ENCODE measurements at regions not wholly inside any gene's neighbourhood (a gene's known extent, or its start where the extent isn't known, plus 50 kb on each side); places are given as distances from the start of the nearest gene placed in this dataset.

- H3K36me3 ChIP-seq (ENCODE audit: insufficient read depth, low read length) = no peaks in the 10 kb centered on the region
- H3K27me3 ChIP-seq (ENCODE audit: insufficient read depth, low read length) = no peaks in the 10 kb centered on the region
Observed at GRCh38 chr16:66042341-66042740, 324.1 kb upstream of the CDH5 start.

GRCh38 chr16:66041907-66042306 is 324.6 kb upstream of the CDH5 start:
- no peak overlapping the region for H2AFZ ChIP-seq (ENCODE audit: low read length, unreplicated experiment)
- H3K79me2 ChIP-seq (ENCODE audit: control insufficient read depth, insufficient read depth, low read length, unreplicated experiment) = no peaks in the 10 kb centered on the region
- H3K27ac ChIP-seq (ENCODE audit: low read depth, low read length) = no peak overlapping the region
- H3K27me3 ChIP-seq (ENCODE audit: insufficient read depth, low read length) = no peaks in the 10 kb centered on the region
- H3K4me1 ChIP-seq (ENCODE audit: control insufficient read depth, insufficient read depth, low read length, unreplicated experiment) = peaks cover 7% of the 10 kb centered on the region
- no peaks in the 10 kb centered on the region for H3K36me3 ChIP-seq (ENCODE audit: insufficient read depth, low read length)
- H3K4me3 ChIP-seq (ENCODE audit: low read depth, low read length) = no peak overlapping the region

More at GRCh38 chr16:66042341-66042740, 324.1 kb upstream of the CDH5 start:
- Histone ChIP-seq H3K27ac (ENCODE audit: low read depth, low read length) (no peak overlapping the region), H3K4me1 (ENCODE audit: control insufficient read depth, insufficient read depth, low read length, unreplicated experiment) (peaks cover 7% of the 10 kb centered on the region), H3K79me2 (ENCODE audit: control insufficient read depth, insufficient read depth, low read length, unreplicated experiment) (no peaks in the 10 kb centered on the region), H3K4me3 (ENCODE audit: low read depth, low read length) (no peak overlapping the region), H2AFZ (ENCODE audit: low read length, unreplicated experiment) (no peak overlapping the region)

GRCh38 chr16:66039793-66040192 is 326.7 kb upstream of the CDH5 start:
- Histone ChIP-seq H3K27me3 (ENCODE audit: insufficient read depth, low read length) (no peaks in the 10 kb centered on the region), H3K79me2 (ENCODE audit: control insufficient read depth, insufficient read depth, low read length, unreplicated experiment) (no peaks in the 10 kb centered on the region), H3K36me3 (ENCODE audit: insufficient read depth, low read length) (no peaks in the 10 kb centered on the region), H2AFZ (ENCODE audit: low read length, unreplicated experiment) (no peak overlapping the region), H3K4me3 (ENCODE audit: low read depth, low read length) (no peak overlapping the region), H3K27ac (ENCODE audit: low read depth, low read length) (no peak overlapping the region), H3K4me1 (ENCODE audit: control insufficient read depth, insufficient read depth, low read length, unreplicated experiment) (peaks cover 13% of the 10 kb centered on the region)

- no peaks in the 10 kb centered on the region for H3K27me3 ChIP-seq (ENCODE audit: insufficient read depth, low read length)
- H3K27ac ChIP-seq (ENCODE audit: low read depth, low read length) = no peak overlapping the region
- H3K79me2 ChIP-seq (ENCODE audit: control insufficient read depth, insufficient read depth, low read length, unreplicated experiment) = no peaks in the 10 kb centered on the region
- H3K4me3 ChIP-seq (ENCODE audit: low read depth, low read length) = no peak overlapping the region
- H3K4me1 ChIP-seq (ENCODE audit: control insufficient read depth, insufficient read depth, low read length, unreplicated experiment) = peaks cover 13% of the 10 kb centered on the region
- H2AFZ ChIP-seq (ENCODE audit: low read length, unreplicated experiment) = no peak overlapping the region
- no peaks in the 10 kb centered on the region for H3K36me3 ChIP-seq (ENCODE audit: insufficient read depth, low read length)
Observed at GRCh38 chr16:66036793-66037715, 329.4 kb upstream of the CDH5 start.

DNA sequence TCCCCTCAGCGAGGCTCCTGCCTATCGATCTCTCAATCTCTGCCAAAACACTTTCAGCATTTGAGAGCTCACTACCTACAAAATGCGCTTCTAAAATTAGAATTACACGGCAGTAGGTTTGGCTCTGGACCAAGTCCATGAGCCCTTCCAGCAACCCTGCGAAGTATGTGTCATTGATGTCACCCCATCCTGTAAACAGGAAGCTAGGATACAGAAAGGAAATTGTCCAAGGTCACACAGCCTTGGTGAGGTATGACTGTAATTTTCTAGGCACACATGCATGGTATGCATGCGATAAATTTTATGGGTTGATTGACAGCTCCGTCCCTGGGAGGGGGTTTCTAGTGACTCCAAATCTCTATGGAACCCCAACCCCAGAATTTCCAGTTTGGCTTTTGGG is 330.3 kb upstream of the CDH5 start:
- Histone ChIP-seq H3K79me2 (ENCODE audit: control insufficient read depth, insufficient read depth, low read length, unreplicated experiment) (no peaks in the 10 kb centered on the region), H3K4me1 (ENCODE audit: control insufficient read depth, insufficient read depth, low read length, unreplicated experiment) (peaks cover 13% of the 10 kb centered on the region), H2AFZ (ENCODE audit: low read length, unreplicated experiment) (no peak overlapping the region), H3K27ac (ENCODE audit: low read depth, low read length) (no peak overlapping the region), H3K4me3 (ENCODE audit: low read depth, low read length) (no peak overlapping the region), H3K36me3 (ENCODE audit: insufficient read depth, low read length) (no peaks in the 10 kb centered on the region), H3K27me3 (ENCODE audit: insufficient read depth, low read length) (no peaks in the 10 kb centered on the region)

- Histone ChIP-seq H3K4me3 (ENCODE audit: low read depth, low read length) (no peak overlapping the region), H3K27ac (ENCODE audit: low read depth, low read length) (no peak overlapping the region), H3K27me3 (ENCODE audit: insufficient read depth, low read length) (no peaks in the 10 kb centered on the region), H2AFZ (ENCODE audit: low read length, unreplicated experiment) (no peak overlapping the region), H3K79me2 (ENCODE audit: control insufficient read depth, insufficient read depth, low read length, unreplicated experiment) (no peaks in the 10 kb centered on the region), H3K4me1 (ENCODE audit: control insufficient read depth, insufficient read depth, low read length, unreplicated experiment) (peaks cover 15% of the 10 kb centered on the region), H3K36me3 (ENCODE audit: insufficient read depth, low read length) (no peaks in the 10 kb centered on the region)
Observed at GRCh38 chr16:66035096-66035495, 331.4 kb upstream of the CDH5 start.

DNA sequence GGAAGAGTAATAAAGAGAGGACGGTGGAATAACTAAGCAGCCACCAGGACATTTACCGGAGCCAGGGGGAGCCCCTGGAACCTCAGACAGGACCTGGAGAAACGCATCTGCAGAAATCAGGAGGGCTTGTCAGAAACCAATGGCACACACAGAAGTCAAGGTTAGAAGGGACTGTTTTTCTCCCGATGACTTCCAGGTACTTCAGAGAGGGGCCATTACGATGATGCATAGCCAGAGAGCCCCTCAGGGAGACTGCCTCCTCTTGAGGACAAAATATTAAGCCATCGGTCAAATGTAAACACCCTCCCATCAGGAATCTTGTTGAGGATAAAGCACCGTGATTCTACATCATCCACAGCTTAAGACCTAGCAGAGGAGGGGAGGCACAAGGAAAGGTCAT is 333.6 kb upstream of the CDH5 start:
- Histone ChIP-seq H3K27ac (ENCODE audit: low read depth, low read length) (no peak overlapping the region), H3K79me2 (ENCODE audit: control insufficient read depth, insufficient read depth, low read length, unreplicated experiment) (no peaks in the 10 kb centered on the region), H2AFZ (ENCODE audit: low read length, unreplicated experiment) (no peak overlapping the region)

GRCh38 chr16:66030036-66030435 is 336.5 kb upstream of the CDH5 start:
- no peak overlapping the region for H3K4me3 ChIP-seq (ENCODE audit: low read depth, low read length)
- H3K79me2 ChIP-seq (ENCODE audit: control insufficient read depth, insufficient read depth, low read length, unreplicated experiment) = no peaks in the 10 kb centered on the region
- H2AFZ ChIP-seq (ENCODE audit: low read length, unreplicated experiment) = no peak overlapping the region
- no peak overlapping the region for H3K27ac ChIP-seq (ENCODE audit: low read depth, low read length)
- H3K27me3 ChIP-seq (ENCODE audit: insufficient read depth, low read length) = no peaks in the 10 kb centered on the region
- H3K4me1 ChIP-seq (ENCODE audit: control insufficient read depth, insufficient read depth, low read length, unreplicated experiment) = peaks cover 23% of the 10 kb centered on the region
- H3K36me3 ChIP-seq (ENCODE audit: insufficient read depth, low read length) = no peaks in the 10 kb centered on the region

More for the DNA sequence above, 333.6 kb upstream of the CDH5 start:
- H3K36me3 ChIP-seq (ENCODE audit: insufficient read depth, low read length) = no peaks in the 10 kb centered on the region
- H3K4me1 ChIP-seq (ENCODE audit: control insufficient read depth, insufficient read depth, low read length, unreplicated experiment) = peaks cover 36% of the 10 kb centered on the region
- H3K4me3 ChIP-seq (ENCODE audit: low read depth, low read length) = no peak overlapping the region
- no peaks in the 10 kb centered on the region for H3K27me3 ChIP-seq (ENCODE audit: insufficient read depth, low read length)

DNA sequence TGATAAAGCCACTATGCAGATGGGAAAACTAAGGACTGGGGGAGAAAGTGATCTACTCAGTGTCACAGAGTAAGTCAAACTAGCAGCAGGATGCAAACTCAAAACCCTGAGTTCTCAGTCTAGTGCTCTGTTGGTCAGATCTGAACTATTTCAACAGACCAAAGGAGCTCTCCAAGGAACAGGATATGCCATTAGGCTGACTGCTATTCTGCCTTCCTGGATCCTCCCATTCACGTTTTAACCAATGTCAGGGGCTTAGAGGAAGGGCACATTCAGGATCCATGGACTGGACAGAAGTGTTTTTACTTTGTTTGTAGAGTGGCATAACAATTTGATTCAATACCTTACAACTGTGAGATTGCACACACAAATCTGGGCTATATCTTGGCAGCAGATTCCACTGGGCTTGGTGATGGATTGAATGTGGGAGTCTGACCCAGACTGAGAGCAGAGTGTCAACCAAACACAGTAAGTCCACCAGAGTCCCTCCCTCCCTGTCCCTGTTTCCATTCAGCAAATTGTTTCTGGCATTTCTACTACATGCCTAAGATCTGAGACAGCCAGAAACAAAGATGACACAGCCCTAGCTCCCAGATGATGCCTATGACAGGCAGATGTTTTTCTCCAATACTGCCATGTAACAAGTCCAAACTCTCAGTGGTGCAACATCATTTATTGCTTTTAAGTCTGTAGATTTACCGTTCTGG is 337.8 kb upstream of the CDH5 start:
- Histone ChIP-seq H3K4me3 (ENCODE audit: low read depth, low read length) (no peak overlapping the region; the same call in 1 of the 2 replicates), H3K27me3 (ENCODE audit: insufficient read depth, low read length) (no peaks in the 10 kb centered on the region), H3K4me1 (ENCODE audit: control insufficient read depth, insufficient read depth, low read length, unreplicated experiment) (peaks cover 23% of the 10 kb centered on the region), H3K36me3 (ENCODE audit: insufficient read depth, low read length) (no peaks in the 10 kb centered on the region), H2AFZ (ENCODE audit: low read length, unreplicated experiment) (no peak overlapping the region), H3K79me2 (ENCODE audit: control insufficient read depth, insufficient read depth, low read length, unreplicated experiment) (no peaks in the 10 kb centered on the region), H3K27ac (ENCODE audit: low read depth, low read length) (peak overlapping the region; percentile 83)

- Histone ChIP-seq H3K79me2 (ENCODE audit: control insufficient read depth, insufficient read depth, low read length, unreplicated experiment) (no peaks in the 10 kb centered on the region), H3K4me3 (ENCODE audit: low read depth, low read length) (no peak overlapping the region), H3K27me3 (ENCODE audit: insufficient read depth, low read length) (no peaks in the 10 kb centered on the region), H2AFZ (ENCODE audit: low read length, unreplicated experiment) (no peak overlapping the region), H3K4me1 (ENCODE audit: control insufficient read depth, insufficient read depth, low read length, unreplicated experiment) (peaks cover 23% of the 10 kb centered on the region), H3K27ac (ENCODE audit: low read depth, low read length) (no peak overlapping the region), H3K36me3 (ENCODE audit: insufficient read depth, low read length) (no peaks in the 10 kb centered on the region)
Observed at GRCh38 chr16:66026787-66027330, 339.6 kb upstream of the CDH5 start.
